ENCODE measurements at regions not wholly inside any gene's neighbourhood (a gene's known extent, or its start where the extent isn't known, plus 50 kb on each side); places are given as distances from the start of the nearest gene placed in this dataset.
"Not testable (repeated sequence)": the region's sequence is repeated elsewhere in the genome, so short reads cannot be mapped to it uniquely, and the experiment has no call there.

DNA sequence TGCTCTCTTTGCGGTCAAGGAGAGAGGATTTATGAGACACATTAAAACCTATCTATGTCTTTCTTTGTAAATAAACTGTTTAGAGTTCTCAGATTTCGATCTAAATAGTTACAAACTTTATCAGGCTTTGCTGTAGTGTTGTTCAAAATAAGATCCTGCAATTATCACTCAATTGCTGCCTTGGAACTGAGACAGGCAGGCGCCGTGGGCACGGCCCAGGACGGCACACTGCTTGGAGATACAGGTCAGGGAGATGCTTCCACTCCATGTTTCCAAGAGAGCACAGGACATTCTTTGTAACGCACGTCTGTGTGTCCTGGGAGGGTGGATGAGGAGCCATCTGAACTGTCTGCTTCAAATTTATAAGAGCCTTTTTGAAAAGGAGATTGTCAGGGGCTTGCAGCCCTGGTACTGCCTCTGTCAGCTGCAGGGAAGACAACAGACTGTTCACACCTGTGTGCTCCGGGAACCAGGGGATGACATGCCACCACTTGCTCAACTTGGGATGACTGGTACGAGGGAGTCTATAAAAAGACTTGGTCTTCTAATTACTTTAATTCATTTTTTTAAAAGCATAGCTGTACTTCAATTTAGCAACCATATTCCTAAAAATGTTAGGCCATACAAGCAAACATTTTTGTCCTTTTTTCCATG, 472.9 kb upstream of the RUNX1 start:
- H3K4me3 ChIP-seq: no peak overlapping the region
- TF ChIP-seq, protein P1, sequence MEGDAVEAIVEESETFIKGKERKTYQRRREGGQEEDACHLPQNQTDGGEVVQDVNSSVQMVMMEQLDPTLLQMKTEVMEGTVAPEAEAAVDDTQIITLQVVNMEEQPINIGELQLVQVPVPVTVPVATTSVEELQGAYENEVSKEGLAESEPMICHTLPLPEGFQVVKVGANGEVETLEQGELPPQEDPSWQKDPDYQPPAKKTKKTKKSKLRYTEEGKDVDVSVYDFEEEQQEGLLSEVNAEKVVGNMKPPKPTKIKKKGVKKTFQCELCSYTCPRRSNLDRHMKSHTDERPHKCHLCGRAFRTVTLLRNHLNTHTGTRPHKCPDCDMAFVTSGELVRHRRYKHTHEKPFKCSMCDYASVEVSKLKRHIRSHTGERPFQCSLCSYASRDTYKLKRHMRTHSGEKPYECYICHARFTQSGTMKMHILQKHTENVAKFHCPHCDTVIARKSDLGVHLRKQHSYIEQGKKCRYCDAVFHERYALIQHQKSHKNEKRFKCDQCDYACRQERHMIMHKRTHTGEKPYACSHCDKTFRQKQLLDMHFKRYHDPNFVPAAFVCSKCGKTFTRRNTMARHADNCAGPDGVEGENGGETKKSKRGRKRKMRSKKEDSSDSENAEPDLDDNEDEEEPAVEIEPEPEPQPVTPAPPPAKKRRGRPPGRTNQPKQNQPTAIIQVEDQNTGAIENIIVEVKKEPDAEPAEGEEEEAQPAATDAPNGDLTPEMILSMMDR (IDR thresholded peaks at IDR 0.05): no peak
- H3K27ac ChIP-seq: no peak overlapping the region
- DNase-seq (ENCODE audit: low spot score): no peak

DNA sequence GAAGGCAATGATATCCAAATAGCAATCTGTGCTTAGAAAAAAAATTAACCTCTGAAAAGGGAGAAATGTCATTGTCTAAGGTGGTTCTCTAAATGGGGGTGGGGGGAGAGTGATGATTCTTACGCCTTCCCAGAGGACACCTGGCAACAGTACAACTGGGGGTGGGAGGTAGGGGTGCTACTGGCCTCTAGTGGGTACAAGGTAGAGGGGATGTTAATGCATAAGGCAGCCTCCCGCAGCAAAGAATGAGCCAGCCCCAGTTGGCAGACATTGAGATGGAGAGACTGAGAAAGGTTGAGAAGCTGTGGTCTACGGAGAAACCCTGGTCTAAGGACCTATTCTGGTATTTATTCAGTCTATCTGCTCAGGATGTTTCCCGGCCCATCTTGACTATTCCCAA, 472.2 kb upstream of the RUNX1 start:
- TF ChIP-seq, protein P1 (IDR thresholded peaks at IDR 0.05): no peak
- Histone ChIP-seq H3K4me3 (no peak overlapping the region), H3K27ac (no peak overlapping the region)
- DNase-seq (ENCODE audit: low spot score): no peak

DNA sequence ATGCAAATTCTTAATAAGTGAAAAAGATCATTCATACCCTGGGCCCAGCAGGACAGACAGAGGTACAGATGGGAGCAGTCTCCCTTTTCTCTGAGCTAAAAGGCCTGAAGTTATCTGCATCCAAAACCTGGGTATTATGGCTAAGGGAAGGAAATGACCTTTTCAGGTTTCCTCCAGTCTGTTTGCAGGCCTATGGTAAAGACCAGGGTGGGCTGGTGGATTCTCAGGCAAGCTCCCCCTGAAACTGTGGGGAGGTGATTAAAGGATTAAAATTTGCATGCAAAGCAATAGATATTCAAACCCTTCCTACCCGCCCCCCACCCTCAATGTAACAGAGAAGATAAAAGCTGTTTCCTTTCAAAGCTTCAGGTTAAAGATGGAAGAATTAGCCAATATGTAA, 471.8 kb upstream of the RUNX1 start:
- no peak for DNase-seq (ENCODE audit: low spot score)
- Histone ChIP-seq H3K27ac (no peak overlapping the region), H3K4me3 (no peak overlapping the region)
- TF ChIP-seq, protein P1 (IDR thresholded peaks at IDR 0.05): no peak

DNA sequence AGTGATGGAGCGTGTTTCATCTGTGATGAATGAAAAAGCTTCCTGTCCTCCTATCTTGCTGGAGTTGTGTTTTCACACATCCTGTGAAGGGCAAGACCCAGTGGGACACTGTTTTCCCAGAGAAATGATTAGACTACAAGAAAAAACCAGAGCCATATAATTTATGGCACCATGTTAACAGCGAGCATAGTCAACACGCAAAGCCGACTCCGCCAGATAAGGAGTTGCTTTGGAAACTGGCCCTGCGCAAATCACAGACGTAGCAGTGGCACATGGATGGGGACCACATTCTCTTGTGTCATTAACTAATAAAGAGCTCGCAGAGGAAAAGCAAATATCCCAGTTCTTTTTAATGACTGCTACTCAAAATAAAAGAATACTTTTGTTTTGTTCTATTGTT, 471.2 kb upstream of the RUNX1 start:
- DNase-seq (ENCODE audit: low spot score): no peak
- TF ChIP-seq, protein P1 (IDR thresholded peaks at IDR 0.05): no peak
- H3K4me3 ChIP-seq: no peak overlapping the region

DNA sequence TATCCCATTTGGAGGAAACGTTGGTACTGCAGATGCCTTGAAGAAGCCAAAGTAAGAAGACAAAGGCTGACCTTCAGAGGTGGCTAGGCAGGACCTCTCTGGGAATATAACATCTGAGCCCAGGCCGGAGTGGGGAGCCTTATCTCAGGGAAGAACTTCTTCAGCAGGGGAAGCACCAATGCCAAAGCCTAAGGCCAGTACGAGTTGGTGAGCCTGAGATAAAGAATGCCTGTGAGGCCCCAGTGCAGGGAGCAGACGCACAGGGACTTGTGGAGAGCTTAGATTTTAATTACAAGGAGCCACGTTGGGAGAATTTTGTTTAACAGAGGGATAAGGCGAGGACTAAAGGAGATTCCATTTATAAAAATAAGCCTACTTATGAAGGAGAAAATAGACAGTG, 468.8 kb upstream of the RUNX1 start:
- DNase-seq (ENCODE audit: low spot score): no peak
- H3K27ac ChIP-seq: no peak overlapping the region
- H3K4me3 ChIP-seq: no peak overlapping the region
- TF ChIP-seq, protein P1 (IDR thresholded peaks at IDR 0.05): no peak

More for the DNA sequence above, 471.2 kb upstream of the RUNX1 start:
- H3K27ac ChIP-seq: no peak overlapping the region

DNA sequence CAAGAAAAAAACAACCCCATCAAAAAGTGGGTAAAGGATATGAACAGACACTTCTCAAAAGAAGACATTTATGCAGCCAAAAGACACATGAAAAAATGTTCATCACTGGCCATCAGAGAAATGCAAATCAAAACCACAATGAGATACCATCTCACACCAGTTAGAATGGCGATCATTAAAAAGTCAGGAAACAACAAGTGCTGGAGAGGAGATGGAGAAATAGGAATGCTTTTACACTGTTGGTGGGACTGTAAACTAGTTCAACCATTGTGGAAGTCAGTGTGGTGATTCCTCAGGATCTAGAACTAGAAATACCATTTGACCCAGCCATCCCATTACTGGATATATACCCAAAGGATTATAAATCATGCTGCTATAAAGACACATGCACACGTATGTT, 467.2 kb upstream of the RUNX1 start:
- H3K27ac ChIP-seq; DNase-seq (ENCODE audit: low spot score); H3K4me3 ChIP-seq: not testable (repeated sequence)

DNA sequence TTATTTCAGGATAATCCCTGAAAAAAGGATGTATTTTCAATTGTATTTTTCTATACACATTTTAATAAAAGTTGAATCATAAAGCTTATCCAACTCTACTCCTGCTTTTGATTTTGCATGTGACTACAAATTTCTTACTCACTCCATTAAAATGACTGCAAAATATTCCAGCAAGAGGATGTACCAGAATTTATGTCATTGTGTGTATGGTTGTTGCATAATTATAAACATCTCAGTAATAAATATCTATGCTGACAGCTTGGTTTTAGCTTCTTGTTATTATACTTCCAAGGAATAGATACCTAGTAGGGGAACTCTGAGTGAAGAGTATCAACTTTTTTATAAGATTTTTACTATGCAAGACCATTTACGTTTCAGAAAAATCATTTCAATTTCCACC, 463.2 kb upstream of the RUNX1 start:
- Histone ChIP-seq H3K4me3 (no peak overlapping the region), H3K27ac (no peak overlapping the region)
- TF ChIP-seq, protein P1 (IDR thresholded peaks at IDR 0.05): no peak
- DNase-seq (ENCODE audit: low spot score): no peak
